ENCODE measurements at regions not wholly inside any gene's neighbourhood (a gene's known extent, or its start where the extent isn't known, plus 50 kb on each side); places are given as distances from the start of the nearest gene placed in this dataset.

DNA sequence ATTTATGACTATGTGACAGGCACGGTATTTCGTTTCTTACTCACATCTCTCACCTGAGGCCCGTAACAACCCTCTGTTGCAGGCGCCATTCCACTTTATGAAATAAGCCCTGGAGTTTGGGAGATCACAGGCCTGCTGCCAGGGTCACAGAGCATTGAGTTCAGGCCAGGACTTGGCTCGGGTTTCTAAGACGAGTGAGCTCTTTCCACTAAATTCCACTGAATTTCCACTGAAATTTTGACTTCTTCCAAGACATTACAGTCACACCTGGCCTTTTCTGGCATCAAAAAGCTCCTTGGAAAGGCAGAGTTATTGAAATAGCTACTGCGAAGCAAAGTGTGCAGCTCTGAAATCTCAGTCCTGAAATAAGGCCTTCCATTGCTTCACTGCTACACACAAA, 282.8 kb upstream of the MGMT start:
- TF ChIP-seq, protein P1, sequence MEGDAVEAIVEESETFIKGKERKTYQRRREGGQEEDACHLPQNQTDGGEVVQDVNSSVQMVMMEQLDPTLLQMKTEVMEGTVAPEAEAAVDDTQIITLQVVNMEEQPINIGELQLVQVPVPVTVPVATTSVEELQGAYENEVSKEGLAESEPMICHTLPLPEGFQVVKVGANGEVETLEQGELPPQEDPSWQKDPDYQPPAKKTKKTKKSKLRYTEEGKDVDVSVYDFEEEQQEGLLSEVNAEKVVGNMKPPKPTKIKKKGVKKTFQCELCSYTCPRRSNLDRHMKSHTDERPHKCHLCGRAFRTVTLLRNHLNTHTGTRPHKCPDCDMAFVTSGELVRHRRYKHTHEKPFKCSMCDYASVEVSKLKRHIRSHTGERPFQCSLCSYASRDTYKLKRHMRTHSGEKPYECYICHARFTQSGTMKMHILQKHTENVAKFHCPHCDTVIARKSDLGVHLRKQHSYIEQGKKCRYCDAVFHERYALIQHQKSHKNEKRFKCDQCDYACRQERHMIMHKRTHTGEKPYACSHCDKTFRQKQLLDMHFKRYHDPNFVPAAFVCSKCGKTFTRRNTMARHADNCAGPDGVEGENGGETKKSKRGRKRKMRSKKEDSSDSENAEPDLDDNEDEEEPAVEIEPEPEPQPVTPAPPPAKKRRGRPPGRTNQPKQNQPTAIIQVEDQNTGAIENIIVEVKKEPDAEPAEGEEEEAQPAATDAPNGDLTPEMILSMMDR (IDR thresholded peaks at IDR 0.05; ENCODE audit: low read depth, low read length): no peak
- TF ChIP-seq EZH2phosphoT487 (IDR thresholded peaks at IDR 0.05; ENCODE audit: low read depth): no peak

All from OCI-LY3 (cell line).